NCI-H1092 treated with DMSO at 0.1 percent for 48 hours (cell line): ENCODE measurements at regions not wholly inside any gene's neighbourhood (a gene's known extent, or its start where the extent isn't known, plus 50 kb on each side); places are given as distances from the start of the nearest gene placed in this dataset.
"Not testable (repeated sequence)": the region's sequence is repeated elsewhere in the genome, so short reads cannot be mapped to it uniquely, and the experiment has no call there.

ENCODE experiments used
- DNase-seq: peaks from one replicate; lab custom pipeline; 2025; lab: John Stamatoyannopoulos, UW

GRCh38 chr11:22567759-22568158, 57.9 kb downstream of the FANCF start:
- DNase-seq = no peak

DNA sequence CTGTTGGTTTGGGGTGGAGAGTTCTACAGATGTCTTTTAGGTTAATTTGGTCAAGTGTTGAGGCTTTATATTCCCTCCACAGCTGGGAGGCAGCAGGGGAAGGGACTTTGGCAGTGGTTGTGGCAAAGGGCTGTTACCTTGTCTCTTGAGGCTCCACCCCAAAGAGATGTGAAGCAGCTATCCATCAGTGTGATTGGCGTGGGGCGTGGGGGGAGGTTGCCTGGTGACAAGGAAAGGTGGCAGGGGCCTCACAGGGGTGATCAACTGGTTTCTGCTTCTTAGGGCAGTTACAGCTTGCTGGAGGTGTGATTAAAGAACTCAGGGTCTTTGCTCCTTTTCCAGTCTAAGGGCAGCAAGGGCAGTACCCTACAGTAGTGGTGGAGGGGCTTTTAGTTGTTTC, 59.3 kb downstream of the FANCF start:
- no peak for DNase-seq

- no peak for DNase-seq
These were observed 64.3 kb downstream of the FANCF start for GRCh38 chr11:22561283-22561682.

GRCh38 chr11:22559416-22559815, 66.2 kb downstream of the FANCF start:
- DNase-seq = peak; percentile 48

- DNase-seq = peak; percentile 80
These were observed 67.0 kb downstream of the FANCF start for GRCh38 chr11:22558664-22559063.

DNA sequence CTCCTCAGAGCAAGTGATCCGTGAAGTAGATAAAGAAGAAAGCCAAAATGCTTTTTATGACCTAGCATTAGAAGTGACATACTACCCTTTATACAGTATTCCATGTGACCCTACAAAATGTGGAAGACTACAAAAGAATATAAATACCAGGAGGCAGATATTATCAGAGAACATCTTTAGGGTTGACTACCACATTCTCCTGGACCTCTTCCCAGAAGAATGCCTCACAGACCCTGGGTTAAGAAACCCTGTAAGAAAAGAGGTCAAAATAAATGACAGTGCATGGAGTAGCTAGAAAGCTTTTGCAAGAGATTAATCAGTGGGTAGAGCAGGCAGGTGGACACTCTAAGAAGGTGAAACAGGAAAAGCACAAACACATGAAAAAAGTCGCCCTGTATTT, 69.2 kb downstream of the FANCF start:
- DNase-seq = no peak

- no peak for DNase-seq
These were observed 69.7 kb downstream of the FANCF start for GRCh38 chr11:22555881-22556280.

GRCh38 chr11:22554221-22554620, 71.4 kb downstream of the FANCF start:
- no peak for DNase-seq

DNA sequence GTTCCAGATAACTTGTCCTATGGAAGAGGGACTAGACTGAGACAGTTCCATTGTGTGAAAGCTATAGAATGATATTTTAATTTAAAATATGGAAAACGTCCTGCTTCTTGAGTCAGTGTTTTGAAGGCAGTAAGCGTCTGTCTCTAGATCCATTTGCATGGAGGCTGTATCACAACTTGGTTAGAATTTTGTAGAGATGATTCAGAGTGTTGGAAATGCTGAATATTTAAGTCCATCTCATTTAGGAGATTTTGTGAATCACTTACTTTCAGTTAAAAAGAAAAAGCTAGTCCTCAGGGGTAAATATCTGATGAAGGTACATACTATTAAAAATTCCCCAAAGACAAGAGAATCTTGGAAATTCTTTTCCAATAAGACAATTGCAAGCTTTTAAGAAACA, 72.7 kb downstream of the FANCF start:
- no peak for DNase-seq

GRCh38 chr11:22546746-22547145, 78.9 kb downstream of the FANCF start:
- no peak for DNase-seq

DNA sequence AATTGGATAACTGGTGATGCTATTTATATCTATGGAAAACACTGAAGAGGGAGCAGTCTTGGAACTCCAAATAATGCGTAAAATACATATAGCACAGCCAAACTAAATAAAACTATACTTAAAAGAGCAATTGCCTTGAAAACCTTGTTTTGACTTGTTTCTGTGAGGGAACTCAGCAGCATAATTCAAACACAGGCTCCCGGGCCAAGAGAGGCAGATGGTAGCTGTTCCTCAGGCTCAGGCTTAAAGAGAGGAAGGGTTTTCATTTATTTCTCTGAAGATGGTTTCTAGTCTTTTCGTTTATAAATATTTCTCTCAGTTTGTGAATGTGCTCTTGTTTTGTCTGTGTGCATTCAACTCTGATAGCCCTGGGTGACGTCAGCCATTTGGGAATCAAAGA, 82.4 kb downstream of the FANCF start:
- DNase-seq = no peak

- peak; percentile 79 for DNase-seq
These were observed 85.8 kb downstream of the FANCF start for GRCh38 chr11:22539821-22540256.

DNA sequence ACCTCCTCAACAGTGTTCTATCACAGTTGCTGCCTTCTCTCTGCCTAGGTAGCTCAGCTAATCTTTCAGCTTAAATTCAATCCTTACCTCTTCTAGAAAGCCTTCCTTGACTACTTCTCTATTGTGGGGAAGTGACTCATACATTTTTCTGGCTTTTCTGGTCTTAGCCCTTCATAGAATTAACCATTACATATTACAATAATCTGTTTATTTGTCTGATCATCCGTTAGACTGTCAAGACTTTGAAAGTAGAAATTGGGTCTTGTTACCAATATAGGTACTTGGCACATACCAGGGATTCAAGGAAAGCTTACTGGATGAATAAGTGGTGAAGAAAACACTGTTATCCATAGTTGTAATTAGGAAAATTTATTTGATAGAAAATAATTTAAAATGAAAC, 89.6 kb downstream of the FANCF start:
- DNase-seq = no peak

DNA sequence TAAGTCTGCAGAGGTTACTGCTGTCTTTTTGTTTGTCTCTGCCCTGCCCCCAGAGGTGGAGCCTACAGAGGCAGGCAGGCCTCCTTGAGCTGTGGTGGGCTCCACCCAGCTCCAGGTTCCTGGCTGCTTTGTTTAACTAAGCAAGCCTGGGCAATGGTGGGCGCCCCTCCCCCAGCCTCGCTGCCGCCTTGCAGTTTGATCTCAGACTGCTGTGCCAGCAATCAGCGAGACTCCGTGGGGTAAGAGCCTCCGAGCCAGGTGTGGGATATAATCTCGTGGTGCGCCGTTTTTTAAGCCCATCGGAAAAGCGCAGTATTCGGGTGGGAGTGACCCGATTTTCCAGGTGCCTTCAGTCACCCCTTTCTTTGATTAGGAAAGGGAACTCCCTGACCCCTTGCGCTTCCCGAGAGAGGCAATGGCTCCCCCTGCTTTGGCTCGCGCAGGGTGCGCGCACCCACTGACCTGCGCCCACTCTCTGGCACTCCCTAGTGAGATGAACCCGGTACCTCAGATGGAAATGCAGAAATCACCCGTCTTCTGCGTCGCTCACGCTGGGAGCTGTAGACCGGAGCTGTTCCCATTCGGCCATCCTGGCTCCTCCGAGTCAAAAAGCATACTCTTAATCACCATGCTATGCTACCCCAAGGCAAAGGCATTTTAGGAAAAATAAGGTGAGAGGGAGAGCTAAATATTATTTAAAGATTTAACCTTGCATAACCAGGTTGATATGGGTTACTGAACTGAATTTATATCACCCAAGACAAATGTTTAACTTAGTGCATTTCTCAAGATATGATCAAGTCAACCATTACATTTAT, 96.8 kb downstream of the FANCF start:
- not testable (repeated sequence) for DNase-seq

- DNase-seq = no peak
These were observed 103.4 kb downstream of the FANCF start for GRCh38 chr11:22522225-22522624.

DNA sequence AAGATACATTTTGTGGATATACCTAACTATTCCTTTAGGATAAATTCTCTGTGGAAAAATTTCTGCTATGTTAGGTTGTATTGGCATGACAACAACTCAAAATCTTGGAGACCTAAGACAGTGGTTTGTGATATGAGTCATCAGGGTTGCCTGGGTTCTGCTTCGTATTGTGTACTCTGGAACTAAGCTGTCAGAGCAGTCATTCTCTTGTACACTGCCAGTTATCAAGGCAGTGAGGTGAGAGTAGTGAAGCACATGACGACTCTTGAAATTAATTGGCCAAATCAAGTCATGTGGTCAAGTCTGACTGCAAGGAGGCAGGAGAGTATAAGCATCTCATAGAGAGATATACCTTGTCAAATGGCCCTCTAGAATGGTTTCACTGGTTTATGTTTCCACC, 104.4 kb downstream of the FANCF start:
- no peak for DNase-seq

GRCh38 chr11:22520521-22520920, 105.1 kb downstream of the FANCF start:
- DNase-seq = no peak

DNA sequence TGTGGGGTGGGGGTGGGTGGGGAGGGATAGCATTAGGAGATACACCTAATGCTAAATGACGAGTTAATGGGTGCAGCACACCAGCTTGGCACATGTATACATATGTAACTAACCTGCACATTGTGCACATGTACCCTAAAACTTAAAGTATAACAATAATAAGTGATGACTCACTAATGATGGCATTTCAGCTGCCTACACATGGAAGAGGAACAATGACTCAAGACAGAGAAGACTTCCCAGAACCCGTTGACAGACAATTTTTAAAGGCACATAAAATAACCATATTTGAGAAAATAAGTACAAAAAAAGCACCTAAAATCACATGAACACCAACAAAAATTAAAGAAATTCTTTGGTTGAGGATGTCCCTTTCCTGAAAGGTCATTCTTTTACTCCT, 107.3 kb downstream of the FANCF start:
- not testable (repeated sequence) for DNase-seq

DNA sequence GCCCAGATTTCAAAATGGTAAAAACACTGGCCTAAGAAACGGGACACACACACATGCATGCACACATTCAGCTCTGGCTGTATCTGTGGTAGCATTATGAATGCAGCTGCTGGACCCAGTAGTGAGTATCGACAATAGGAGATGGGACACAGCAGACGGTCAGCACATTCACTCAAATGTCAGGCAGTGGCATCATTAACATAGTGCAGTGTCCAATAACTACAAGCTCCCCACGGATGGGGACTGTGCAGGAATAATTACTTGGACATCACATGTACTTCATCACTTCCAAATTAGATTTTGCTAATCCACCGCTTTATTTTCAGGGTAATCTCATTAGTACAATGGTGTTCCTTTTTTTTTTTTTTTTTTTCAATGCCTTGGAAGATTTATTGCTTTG, 109.5 kb downstream of the FANCF start:
- DNase-seq = no peak

- no peak for DNase-seq
These were observed 113.2 kb downstream of the FANCF start for GRCh38 chr11:22512457-22512856.

DNA sequence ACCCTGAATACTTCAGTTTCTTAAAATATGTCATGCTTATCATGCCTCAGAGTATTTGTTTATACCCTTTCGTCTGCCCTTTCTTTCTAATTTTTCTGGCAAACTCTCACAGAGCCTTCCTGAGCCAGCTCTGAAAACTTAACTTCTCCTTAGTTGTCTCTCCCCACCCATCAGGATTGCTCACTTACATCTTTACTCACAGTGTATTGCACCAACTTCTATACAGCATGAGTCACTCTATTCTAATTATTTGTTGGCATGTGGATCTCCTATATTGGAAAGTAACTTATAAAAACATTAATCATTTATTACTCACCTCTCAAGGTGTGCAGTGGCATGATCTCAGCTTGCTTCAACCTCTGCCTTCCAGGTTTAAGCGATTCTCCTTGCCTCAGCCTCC, 114.9 kb downstream of the FANCF start:
- no peak for DNase-seq

DNA sequence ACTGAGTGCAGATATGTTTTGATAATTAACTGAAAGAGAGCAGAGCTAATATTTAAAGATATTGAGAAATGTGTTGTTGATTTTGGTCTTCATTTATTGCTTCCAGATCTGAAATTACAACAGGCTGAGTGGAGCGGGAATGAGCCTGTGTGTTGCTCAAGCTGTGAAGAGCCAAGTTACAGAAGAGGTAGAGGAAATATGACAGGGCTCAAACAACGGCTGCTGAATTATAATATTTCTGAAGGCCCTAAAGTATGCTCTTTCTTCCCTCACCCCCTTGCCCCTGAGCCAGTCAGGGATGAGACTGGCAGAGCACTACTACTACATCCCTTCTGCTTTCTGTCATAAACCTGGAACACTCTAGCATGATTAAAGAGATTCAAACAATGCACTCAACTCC, 115.6 kb downstream of the FANCF start:
- no peak for DNase-seq

- peak; percentile 38 for DNase-seq
These were observed 117.0 kb downstream of the FANCF start for GRCh38 chr11:22508665-22509064.

DNA sequence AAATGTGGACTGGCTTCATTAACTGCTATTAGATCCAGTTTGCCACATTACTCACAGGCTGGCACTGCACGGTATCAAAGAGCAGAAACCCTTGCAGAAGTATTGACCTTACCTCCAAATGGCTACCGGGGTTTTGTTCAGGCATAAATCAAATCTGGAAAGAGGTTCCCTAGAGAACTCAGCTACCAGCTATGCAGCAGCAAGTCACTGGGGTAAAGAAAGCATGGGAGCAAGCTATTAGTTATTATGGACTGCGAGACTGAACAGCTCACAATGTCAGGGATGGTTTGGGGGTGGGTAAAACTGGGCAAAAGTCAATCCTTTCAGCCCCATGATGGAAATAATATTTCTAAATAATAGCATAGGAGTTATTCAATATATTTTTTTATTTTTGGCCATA, 128.1 kb downstream of the FANCF start:
- DNase-seq = no peak
